ENCODE measurements at regions not wholly inside any gene's neighbourhood (a gene's known extent, or its start where the extent isn't known, plus 50 kb on each side); places are given as distances from the start of the nearest gene placed in this dataset.

DNA sequence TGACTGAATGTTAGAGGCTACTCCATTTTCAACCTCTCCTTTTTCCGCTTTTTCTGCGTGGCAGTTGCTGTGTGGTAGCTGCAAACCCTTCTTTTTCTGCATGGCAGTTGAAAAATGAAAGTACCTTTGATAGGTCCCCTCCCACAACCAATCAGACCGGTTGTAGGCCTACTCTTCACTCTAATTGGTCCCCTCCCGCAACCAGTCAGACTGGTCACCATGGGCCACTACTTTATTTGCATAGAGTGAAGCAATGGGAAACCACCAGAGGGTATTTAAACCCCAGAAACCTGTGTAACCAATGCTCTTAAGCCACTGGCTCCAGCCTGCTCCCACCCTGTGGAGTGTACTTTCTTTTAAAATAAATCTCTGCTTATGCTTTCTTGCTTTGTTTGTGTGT lies 877.8 kb downstream of the FAM133A start:
- TF ChIP-seq, protein P1, sequence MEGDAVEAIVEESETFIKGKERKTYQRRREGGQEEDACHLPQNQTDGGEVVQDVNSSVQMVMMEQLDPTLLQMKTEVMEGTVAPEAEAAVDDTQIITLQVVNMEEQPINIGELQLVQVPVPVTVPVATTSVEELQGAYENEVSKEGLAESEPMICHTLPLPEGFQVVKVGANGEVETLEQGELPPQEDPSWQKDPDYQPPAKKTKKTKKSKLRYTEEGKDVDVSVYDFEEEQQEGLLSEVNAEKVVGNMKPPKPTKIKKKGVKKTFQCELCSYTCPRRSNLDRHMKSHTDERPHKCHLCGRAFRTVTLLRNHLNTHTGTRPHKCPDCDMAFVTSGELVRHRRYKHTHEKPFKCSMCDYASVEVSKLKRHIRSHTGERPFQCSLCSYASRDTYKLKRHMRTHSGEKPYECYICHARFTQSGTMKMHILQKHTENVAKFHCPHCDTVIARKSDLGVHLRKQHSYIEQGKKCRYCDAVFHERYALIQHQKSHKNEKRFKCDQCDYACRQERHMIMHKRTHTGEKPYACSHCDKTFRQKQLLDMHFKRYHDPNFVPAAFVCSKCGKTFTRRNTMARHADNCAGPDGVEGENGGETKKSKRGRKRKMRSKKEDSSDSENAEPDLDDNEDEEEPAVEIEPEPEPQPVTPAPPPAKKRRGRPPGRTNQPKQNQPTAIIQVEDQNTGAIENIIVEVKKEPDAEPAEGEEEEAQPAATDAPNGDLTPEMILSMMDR (IDR thresholded peaks at IDR 0.05): no peak
- no peak for TF ChIP-seq POLR2A (IDR thresholded peaks at IDR 0.05)
- TF ChIP-seq POLR2AphosphoS5 (IDR thresholded peaks at IDR 0.05): no peak
